K562 (cell line): ENCODE measurements at regions not wholly inside any gene's neighbourhood (a gene's known extent, or its start where the extent isn't known, plus 50 kb on each side); places are given as distances from the start of the nearest gene placed in this dataset.

Experiments
- MED1 ChIP-seq: sonication (generic); formaldehyde crosslinking; IDR thresholded peaks from 2 replicates; pipeline ENCODE4 v1.8.1; 2023; ENCODE audit warnings: missing genetic modification reagents, borderline replicate concordance
- RNF2 ChIP-seq: sonication (generic); IDR thresholded peaks from 2 replicates; pipeline ENCODE4 v1.6.1; 2016
- TEAD4 ChIP-seq, 2 experiments: sonication (generic) in 1 of 2; formaldehyde crosslinking in 1 of 2; IDR thresholded peaks; 2 replicates each; pipeline versions ENCODE4 v1.6.1 to v1.8.0; 2012 to 2022; ENCODE audit warnings: borderline replicate concordance in 1 of 2, inconsistent platforms in 1 of 2, low read length in 1 of 2, mild to moderate bottlenecking in 1 of 2, missing genetic modification reagents in 1 of 2
- TF ChIP-seq, protein P1 (sequence below): IDR thresholded peaks from 2 replicates; pipeline ENCODE4 v1.6.1; 2012; ENCODE audit warnings: low read depth, low read length, improper control_type of control experiment, borderline replicate concordance

DNA sequence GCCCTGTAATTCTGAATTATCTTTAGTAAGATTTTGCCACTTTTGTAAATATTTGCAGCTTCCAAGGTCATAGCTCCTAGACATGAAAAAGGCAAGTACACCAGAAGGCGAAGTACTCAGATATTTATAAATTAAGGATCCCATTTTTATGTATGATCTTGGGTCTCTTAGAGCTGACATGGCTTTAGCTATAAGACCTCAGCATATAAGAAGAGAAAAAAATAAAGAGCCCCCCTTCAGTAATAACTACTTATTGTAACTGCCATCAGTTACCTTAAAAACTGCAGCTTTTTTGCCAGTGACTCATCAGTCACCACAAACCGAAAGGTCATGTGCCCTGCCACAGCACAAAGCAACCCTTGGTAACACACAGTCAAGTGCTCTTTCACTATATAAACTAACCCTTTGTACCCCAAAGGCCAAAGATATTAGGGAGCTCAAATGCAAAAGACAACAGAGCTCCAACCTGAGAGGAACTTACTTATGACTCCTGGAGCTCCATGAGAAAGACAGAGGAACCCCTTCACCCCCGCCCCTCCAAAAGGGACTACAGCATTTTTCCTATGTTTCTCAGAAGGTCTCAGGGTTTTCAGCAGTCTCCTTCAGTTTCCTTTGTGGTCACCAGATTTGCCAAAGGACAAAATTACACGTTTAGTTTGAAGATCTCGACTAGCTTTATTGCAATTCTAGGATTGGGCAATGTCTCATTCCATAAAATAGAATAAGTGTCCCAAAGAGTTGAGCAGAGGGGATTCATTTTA is 219.8 kb upstream of the DUSP10 start:
- no peak for TF ChIP-seq MED1 (CRISPR knock-in tag)
- peak; percentile 40; the same call in 1 of the 2 replicates for TF ChIP-seq TEAD4 (IDR thresholded peaks at IDR 0.05; ENCODE audit: low read length)
- TF ChIP-seq TEAD4 (CRISPR knock-in tag; IDR thresholded peaks at IDR 0.05; ENCODE audit: borderline replicate concordance): no peak
- TF ChIP-seq RNF2: no peak
- TF ChIP-seq, protein P1, sequence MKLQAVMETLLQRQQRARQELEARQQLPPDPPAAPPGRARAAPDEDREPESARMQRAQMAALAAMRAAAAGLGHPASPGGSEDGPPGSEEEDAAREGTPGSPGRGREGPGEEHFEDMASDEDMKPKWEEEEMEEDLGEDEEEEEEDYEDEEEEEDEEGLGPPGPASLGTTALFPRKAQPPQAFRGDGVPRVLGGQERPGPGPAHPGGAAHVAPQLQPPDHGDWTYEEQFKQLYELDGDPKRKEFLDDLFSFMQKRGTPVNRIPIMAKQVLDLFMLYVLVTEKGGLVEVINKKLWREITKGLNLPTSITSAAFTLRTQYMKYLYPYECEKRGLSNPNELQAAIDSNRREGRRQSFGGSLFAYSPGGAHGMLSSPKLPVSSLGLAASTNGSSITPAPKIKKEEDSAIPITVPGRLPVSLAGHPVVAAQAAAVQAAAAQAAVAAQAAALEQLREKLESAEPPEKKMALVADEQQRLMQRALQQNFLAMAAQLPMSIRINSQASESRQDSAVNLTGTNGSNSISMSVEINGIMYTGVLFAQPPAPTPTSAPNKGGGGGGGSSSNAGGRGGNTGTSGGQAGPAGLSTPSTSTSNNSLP: no peak
